OCI-LY7 (cell line): ENCODE measurements at regions not wholly inside any gene's neighbourhood (a gene's known extent, or its start where the extent isn't known, plus 50 kb on each side); places are given as distances from the start of the nearest gene placed in this dataset.

Experiments
- BruUV-seq: library from RNA; stranded (reverse); fragments of 400-500 nt; replicated peaks from 2 replicates; lab custom pipeline; 2021; lab: Mats Ljungman, UMichigan
- CTCF ChIA-PET: fragments of 300-600 bp; sonication (Branson Sonifier 250); formaldehyde crosslinking; loops from one replicate; lab custom pipeline; 2022; ENCODE audit warnings: antibody characterized with exemption; ENCODE audit not compliant: unreplicated experiment; lab: Charles Lee
- POLR2A ChIA-PET: fragments of 300-600 bp; sonication (Branson Sonifier 250); formaldehyde crosslinking; loops from one replicate; lab custom pipeline; 2022; ENCODE audit warnings: antibody characterized with exemption; lab: Charles Lee
- DNase-seq: peaks from one replicate; pipeline ENCODE4 v3.0.0-alpha.2; 2015; ENCODE audit warnings: low spot score
- H2AFZ ChIP-seq: fragments of 200-600 bp; sonication (generic), shearing (Covaris generic); 2 replicates; pipeline ENCODE4 v1.6.1; 2014; ENCODE audit warnings: mild to moderate bottlenecking, antibody characterized with exemption, low read length, moderate library complexity
- H3K27ac ChIP-seq: fragments of 200-600 bp; sonication (generic); 2 replicates; pipeline ENCODE4 v1.5.1; 2014; ENCODE audit warnings: mixed run types, low read depth, mild to moderate bottlenecking, moderate library complexity, low read length, inconsistent platforms; ENCODE audit not compliant: poor library complexity, severe bottlenecking
- H3K36me3 ChIP-seq: fragments of 200-600 bp; sonication (generic); 2 replicates; pipeline ENCODE4 v1.6.1; 2014; ENCODE audit warnings: mild to moderate bottlenecking, antibody characterized with exemption, low read length, moderate library complexity, mixed read lengths; ENCODE audit not compliant: insufficient read depth
- H3K4me1 ChIP-seq: fragments of 200-600 bp; sonication (generic); 2 replicates; pipeline ENCODE4 v1.5.1; 2014; ENCODE audit warnings: mild to moderate bottlenecking, low read length; ENCODE audit not compliant: insufficient read depth, poor library complexity, severe bottlenecking
- H3K4me2 ChIP-seq: fragments of 200-600 bp; sonication (generic); 2 replicates; pipeline ENCODE4 v1.6.1; 2014; ENCODE audit warnings: mild to moderate bottlenecking, low read length
- H3K4me3 ChIP-seq: fragments of 200-600 bp; sonication (generic); 2 replicates; pipeline ENCODE4 v1.5.1; 2014; ENCODE audit warnings: mild to moderate bottlenecking, low read depth, low read length; ENCODE audit not compliant: poor library complexity, severe bottlenecking
- H3K79me2 ChIP-seq: fragments of 200-600 bp; sonication (generic); 2 replicates; pipeline ENCODE4 v1.6.1; 2016; ENCODE audit warnings: low read depth, mild to moderate bottlenecking, low read length, moderate library complexity, mixed read lengths; ENCODE audit not compliant: insufficient read depth
- H3K9me2 ChIP-seq: fragments of 200-600 bp; sonication (generic); 2 replicates; pipeline ENCODE4 v1.6.1; 2016; ENCODE audit warnings: mild to moderate bottlenecking, low read length, mixed read lengths; ENCODE audit not compliant: insufficient read depth
- H3K9me3 ChIP-seq: fragments of 200-600 bp; sonication (generic); 2 replicates; pipeline ENCODE4 v1.6.1; 2014; ENCODE audit warnings: mild to moderate bottlenecking, mixed run types, low read length, mixed read lengths
- H4K20me1 ChIP-seq: fragments of 200-600 bp; sonication (generic); 2 replicates; pipeline ENCODE4 v1.6.1; 2014; ENCODE audit warnings: mild to moderate bottlenecking, antibody characterized with exemption, low read length, moderate library complexity, mixed read lengths; ENCODE audit not compliant: insufficient read depth
- CTCF ChIP-seq: fragments of 200-600 bp; sonication (generic); conservative IDR thresholded peaks from 2 replicates; pipeline ENCODE4 v1.5.1; 2014; ENCODE audit warnings: mild to moderate bottlenecking, antibody characterized with exemption, low read length, moderate library complexity, mixed read lengths
- EZH2phosphoT487 ChIP-seq: fragments of 200-600 bp; sonication (generic); IDR thresholded peaks from 2 replicates; pipeline ENCODE4 v1.6.1; 2018; ENCODE audit warnings: low read depth, borderline replicate concordance, mild to moderate bottlenecking, mixed run types, antibody characterized with exemption, low read length, moderate library complexity, mixed read lengths
- intact Hi-C: fragments of 100-400 bp; cut with micrococcal nuclease; formaldehyde crosslinking; loops from one replicate; pipeline ENCODE4 v1.10.0; 2022; ENCODE audit not compliant: unreplicated experiment

- H3K36me3 ChIP-seq: no peaks in the 10 kb centered on the region
- no peaks in the 10 kb centered on the region for H4K20me1 ChIP-seq
- TF ChIP-seq CTCF: no peak
- TF ChIP-seq EZH2phosphoT487: no peak
- ChIA-PET CTCF (no interaction called here), POLR2A (interaction anchor here (0.6 to 1.0 kb wide), 3 partner anchors 20 to 1908 kb away, joined by 3 to 5 read pairs (median 5); no protein-coding TSS in a partner anchor)
- H3K27ac ChIP-seq: no peak overlapping the region
- no peaks in the 10 kb centered on the region for H3K79me2 ChIP-seq
- H3K4me1 ChIP-seq: no peaks in the 10 kb centered on the region
- DNase-seq: no peak
- no peaks in the 10 kb centered on the region for H3K9me2 ChIP-seq
- intact Hi-C loops: no loop called here
- no peak overlapping the region for H3K4me2 ChIP-seq
- BruUV-seq: no TSS peak
- no peak overlapping the region for H3K4me3 ChIP-seq
- H3K9me3 ChIP-seq: no peaks in the 10 kb centered on the region
- H2AFZ ChIP-seq: no peak overlapping the region
Measured at GRCh38 chr3:151584566-151584965, 123.7 kb upstream of the IGSF10 start.

- Histone ChIP-seq H3K9me2 (no peaks in the 10 kb centered on the region), H3K27ac (no peak overlapping the region), H2AFZ (no peak overlapping the region), H3K9me3 (no peaks in the 10 kb centered on the region), H3K4me1 (no peaks in the 10 kb centered on the region), H3K4me2 (no peak overlapping the region), H3K79me2 (no peaks in the 10 kb centered on the region), H3K36me3 (no peaks in the 10 kb centered on the region), H3K4me3 (no peak overlapping the region), H4K20me1 (no peaks in the 10 kb centered on the region)
- CTCF ChIA-PET: no interaction called here
- intact Hi-C loops: no loop called here
- BruUV-seq: no TSS peak
- TF ChIP-seq EZH2phosphoT487 (no peak), CTCF (no peak)
- POLR2A ChIA-PET: no interaction called here
- DNase-seq: no peak
Measured at GRCh38 chr3:151581035-151581434, 120.2 kb upstream of the IGSF10 start.

- TF ChIP-seq EZH2phosphoT487: no peak
- no TSS peak for BruUV-seq
- H3K4me1 ChIP-seq: no peaks in the 10 kb centered on the region
- H3K9me3 ChIP-seq: no peaks in the 10 kb centered on the region
- H3K27ac ChIP-seq: no peak overlapping the region
- CTCF ChIA-PET: no interaction called here
- H4K20me1 ChIP-seq: no peaks in the 10 kb centered on the region
- DNase-seq: no peak
- H3K79me2 ChIP-seq: no peaks in the 10 kb centered on the region
- H3K9me2 ChIP-seq: no peaks in the 10 kb centered on the region
- H3K36me3 ChIP-seq: no peaks in the 10 kb centered on the region
- no peak overlapping the region for H3K4me3 ChIP-seq
- no peak overlapping the region for H3K4me2 ChIP-seq
- no peak overlapping the region for H2AFZ ChIP-seq
- intact Hi-C loops: no loop called here
- POLR2A ChIA-PET: no interaction called here
Measured at GRCh38 chr3:151580591-151580990, 119.7 kb upstream of the IGSF10 start.
